SK-N-SH (cell line): ENCODE measurements at regions not wholly inside any gene's neighbourhood (a gene's known extent, or its start where the extent isn't known, plus 50 kb on each side); places are given as distances from the start of the nearest gene placed in this dataset.

Source experiments
- CTCF ChIP-seq: fragments of 200-600 bp; sonication (generic); IDR thresholded peaks from 2 replicates; pipeline ENCODE4 v1.6.1; 2017; ENCODE audit warnings: antibody characterized with exemption, mild to moderate bottlenecking, moderate library complexity
- EP300 ChIP-seq, 2 experiments: IDR thresholded peaks; 2 replicates each; pipeline versions ENCODE4 v1.4.0 to v1.6.1; 2012; ENCODE audit warnings: borderline replicate concordance in 1 of 2, low read depth in 1 of 2, low read length in 1 of 2
- IRF3 ChIP-seq: fragments of 150-350 bp; IDR thresholded peaks from 2 replicates; pipeline ENCODE4 v1.6.1; 2016; ENCODE audit warnings: mild to moderate bottlenecking, low read depth, low read length
- MAX ChIP-seq: IDR thresholded peaks from 2 replicates; pipeline ENCODE4 v1.4.0; 2012; ENCODE audit warnings: low read depth
- NRF1 ChIP-seq: IDR thresholded peaks from 2 replicates; pipeline ENCODE4 v1.6.1; 2012; ENCODE audit warnings: low read depth, mild to moderate bottlenecking, low read length
- POLR2AphosphoS5 ChIP-seq: IDR thresholded peaks from 2 replicates; pipeline ENCODE4 v1.6.1; 2012; ENCODE audit warnings: low read depth, low read length
- RCOR1 ChIP-seq: fragments of 150-350 bp; IDR thresholded peaks from 2 replicates; pipeline ENCODE4 v1.6.1; 2017; ENCODE audit warnings: antibody characterized with exemption, low read length
- RFX5 ChIP-seq: IDR thresholded peaks from 2 replicates; pipeline ENCODE4 v1.6.1; 2012; ENCODE audit warnings: mild to moderate bottlenecking, improper control_type of control experiment, low read length
- SMC3 ChIP-seq: IDR thresholded peaks from 2 replicates; pipeline ENCODE4 v1.6.1; 2012; ENCODE audit warnings: low read depth, low read length, improper control_type of control experiment
- TCF12 ChIP-seq: IDR thresholded peaks from 2 replicates; pipeline ENCODE4 v1.4.0; 2012
- TEAD4 ChIP-seq: IDR thresholded peaks from 2 replicates; pipeline ENCODE4 v1.4.0; 2012; ENCODE audit warnings: mild to moderate bottlenecking, borderline replicate concordance; ENCODE audit not compliant: insufficient read depth

- TF ChIP-seq RFX5 (no peak), TEAD4 (no peak), NRF1 (no peak), CTCF (no peak), TCF12 (no peak), IRF3 (no peak), RCOR1 (no peak), MAX (no peak), EP300 (IDR thresholded peaks at IDR 0.05; ENCODE audit: borderline replicate concordance in 1 of 2, low read depth in 1 of 2, low read length in 1 of 2) (no peak), POLR2AphosphoS5 (no peak), SMC3 (no peak)
Measured at GRCh38 chr2:21620771-21621170, 497.0 kb downstream of the TDRD15 start.
